HG02840 (cell line): ENCODE measurements at regions not wholly inside any gene's neighbourhood (a gene's known extent, or its start where the extent isn't known, plus 50 kb on each side); places are given as distances from the start of the nearest gene placed in this dataset.
"Not testable (repeated sequence)": the region's sequence is repeated elsewhere in the genome, so short reads cannot be mapped to it uniquely, and the experiment has no call there.

Experiments
- ATAC-seq: cut with Tn5 transposase; IDR thresholded peaks from one replicate; pipeline ENCODE4 v1.9.1; 2021; ENCODE audit warnings: mild to moderate bottlenecking, moderate library complexity, moderate number of reproducible peaks; ENCODE audit not compliant: unreplicated experiment, low FRiP score

DNA sequence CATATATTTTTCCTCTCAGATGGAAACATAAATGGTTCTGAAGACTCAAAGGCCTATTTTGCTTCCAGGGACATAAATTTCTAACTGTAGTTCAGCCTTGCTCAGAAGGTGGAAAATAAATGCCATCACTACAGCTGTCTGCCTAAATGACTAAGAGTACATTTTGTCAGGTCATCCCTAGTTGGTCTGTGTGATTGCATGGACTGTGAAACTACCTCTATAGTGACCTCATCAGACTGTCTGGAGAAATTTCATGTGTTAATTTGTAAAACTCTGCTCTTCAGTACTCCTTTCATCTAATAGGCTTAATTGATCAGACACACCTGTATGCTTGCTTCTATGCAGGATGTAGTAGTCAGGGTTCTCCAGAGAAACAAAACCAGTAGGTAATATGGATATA is 886.9 kb downstream of the AMY1C start:
- no peak for ATAC-seq

DNA sequence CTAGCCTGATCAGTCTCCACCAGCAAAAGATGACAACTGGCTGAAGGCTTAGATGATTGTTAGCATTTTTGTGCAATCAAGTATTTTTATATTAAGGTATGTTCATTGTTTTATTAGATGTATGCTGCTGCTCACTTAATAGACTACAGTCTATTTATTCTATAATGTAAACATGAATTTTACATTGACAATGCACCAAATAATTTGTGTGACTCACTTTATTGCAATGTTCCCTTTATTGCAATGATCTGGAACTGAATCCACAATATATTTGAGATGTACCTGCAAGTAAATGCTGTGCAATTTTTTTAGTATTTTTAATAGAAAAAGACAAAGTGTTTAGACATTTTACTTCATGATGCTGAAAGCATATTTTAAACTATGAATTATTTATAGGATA is 896.5 kb downstream of the AMY1C start:
- no peak for ATAC-seq

DNA sequence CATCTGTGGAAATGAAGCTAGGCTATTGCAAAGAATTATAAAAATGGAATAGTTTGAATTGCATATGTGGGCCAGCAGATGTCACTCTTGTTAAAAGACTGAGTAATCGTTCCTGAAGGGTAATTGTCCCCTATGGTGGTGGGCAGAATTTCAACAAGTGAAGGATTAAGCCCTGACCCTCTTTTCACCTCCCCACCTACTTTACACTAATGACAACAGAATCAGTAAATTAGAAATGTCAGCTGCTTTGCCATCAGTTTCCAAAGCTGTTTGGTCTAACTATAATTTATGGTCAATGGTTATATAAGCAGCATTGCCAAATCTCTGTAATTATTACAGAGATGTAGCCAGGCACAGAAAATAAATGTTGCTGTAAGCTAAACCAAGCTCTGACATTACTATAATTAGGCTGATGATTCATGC is 898.6 kb downstream of the AMY1C start:
- ATAC-seq: no peak

DNA sequence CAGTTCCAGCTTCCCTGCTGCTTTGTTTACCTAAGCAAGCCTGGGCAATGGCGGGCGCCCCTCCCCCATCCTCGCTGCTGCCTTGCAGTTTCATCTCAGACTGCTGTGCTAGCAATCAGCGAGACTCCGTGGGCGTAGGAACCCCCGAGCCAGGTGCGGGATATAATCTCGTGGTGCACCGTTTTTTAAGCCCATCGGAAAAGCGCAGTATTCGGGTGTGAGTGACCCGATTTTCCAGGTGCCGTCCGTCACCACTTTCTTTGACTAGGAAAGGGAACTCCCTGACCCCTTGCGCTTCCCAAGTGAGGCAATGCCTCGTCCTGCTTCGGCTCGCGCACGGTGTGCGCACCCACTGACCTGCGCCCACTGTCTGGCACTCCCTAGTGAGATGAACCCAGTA is 914.7 kb downstream of the AMY1C start:
- ATAC-seq: not testable (repeated sequence)

DNA sequence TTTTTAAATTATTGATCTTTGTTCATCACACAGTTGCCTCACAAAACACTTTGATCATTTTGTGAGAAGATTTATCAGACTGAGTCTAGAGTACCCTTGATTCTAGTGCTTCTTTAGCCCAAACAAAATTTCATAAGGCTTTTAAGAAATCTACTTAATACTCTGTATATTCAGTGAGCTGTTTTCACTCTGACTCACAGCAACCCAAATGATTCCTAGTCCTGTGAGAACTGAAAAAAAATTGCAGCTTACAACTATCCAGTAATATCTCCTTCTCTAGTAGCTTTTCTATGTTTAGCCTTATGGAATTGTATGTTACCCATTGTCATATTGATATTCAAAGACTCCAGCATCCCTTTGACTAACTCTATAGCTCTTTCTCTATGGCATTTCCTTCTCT is 915.6 kb downstream of the AMY1C start:
- ATAC-seq: no peak

DNA sequence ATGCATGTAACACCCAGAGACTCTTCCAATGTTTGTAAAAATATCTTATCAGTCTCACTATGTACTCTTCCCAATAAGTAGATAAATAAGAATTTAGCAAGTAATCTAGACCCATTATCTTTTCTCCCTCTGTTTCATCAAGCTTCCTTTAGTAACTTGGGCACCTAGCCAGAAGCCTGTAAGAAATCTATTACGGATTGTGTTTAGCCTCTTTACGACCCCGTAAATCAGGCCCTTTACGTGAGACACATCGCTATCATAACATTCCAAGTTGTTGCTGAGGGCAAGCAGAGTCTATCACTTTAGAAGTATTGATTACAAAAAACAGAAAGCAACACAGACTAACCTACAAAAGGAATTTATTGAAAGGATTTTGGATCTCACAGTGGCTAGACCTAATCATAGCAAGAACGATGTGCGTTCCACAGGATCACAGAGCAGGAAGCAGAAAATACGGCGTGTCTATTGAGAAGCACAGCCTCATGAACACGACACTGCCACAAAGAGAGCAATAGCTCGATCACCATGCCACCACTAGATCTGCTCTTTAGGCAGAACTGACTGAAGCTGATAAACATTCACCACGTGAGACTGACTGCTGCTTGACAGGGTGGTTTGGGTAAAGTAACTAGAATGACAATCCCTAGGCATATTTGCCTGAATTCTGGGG is 922.1 kb downstream of the AMY1C start:
- ATAC-seq: no peak

DNA sequence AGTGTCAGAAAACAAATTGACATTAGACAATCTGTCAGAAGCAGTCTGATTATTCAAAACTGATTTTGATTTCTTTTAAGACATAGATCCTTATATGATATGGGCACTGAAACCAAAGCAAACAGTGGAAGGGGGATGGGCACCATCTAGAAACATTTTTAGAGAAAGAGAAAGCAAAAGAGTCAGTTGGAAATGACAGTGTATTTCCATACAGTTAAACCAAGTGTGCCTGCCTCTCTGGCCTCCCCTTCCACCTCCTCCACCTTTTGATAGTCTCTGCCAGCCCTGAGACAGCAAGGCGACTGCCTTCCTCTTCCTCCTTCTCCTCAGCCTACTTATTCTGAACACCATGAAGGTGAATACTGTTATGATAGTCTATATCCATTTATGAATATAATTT is 949.7 kb downstream of the AMY1C start:
- ATAC-seq: no peak

DNA sequence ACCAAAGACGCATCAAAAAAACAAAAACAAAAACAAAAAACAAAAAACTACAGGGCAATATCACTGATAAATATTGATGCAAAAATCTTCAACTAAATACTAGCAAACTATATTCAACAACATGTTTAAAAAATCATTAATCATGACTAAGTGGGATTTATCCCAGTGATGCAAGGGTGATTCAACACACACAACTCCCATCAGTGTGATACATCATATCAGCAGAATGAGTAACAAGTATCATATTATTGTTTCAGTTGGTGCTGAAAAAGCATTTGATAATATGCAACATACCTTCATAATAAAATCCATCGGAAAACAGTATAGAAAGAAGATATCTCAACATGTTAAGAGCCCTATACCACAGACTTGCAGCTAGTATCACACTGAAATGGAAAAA is 953.0 kb downstream of the AMY1C start:
- ATAC-seq: no peak

DNA sequence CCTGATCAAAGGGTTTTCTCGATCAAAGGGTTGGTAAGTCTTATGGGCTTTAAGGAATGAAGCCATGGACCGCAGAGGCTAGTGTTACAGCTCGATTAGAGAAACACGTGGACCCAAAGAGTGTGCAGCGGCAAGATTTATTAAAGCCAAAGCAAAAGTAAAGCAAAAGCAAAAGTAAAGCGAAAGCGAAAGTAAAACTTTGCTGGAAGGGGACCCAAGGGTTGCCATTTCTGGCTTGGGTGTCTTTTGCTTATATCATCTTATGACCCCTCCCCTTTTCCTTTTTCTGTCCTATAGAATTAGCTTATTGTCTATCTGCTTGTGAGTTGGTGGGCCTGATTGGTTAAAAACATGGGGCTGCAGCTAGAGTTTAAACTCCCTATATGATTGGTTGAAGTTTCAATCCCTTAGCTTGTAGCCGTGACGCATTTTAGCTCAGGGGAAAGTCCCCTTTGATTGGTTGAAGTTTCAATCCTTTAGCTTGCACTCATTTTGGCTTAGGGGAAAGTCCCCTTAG is 957.0 kb downstream of the AMY1C start:
- ATAC-seq: peak; percentile 62

DNA sequence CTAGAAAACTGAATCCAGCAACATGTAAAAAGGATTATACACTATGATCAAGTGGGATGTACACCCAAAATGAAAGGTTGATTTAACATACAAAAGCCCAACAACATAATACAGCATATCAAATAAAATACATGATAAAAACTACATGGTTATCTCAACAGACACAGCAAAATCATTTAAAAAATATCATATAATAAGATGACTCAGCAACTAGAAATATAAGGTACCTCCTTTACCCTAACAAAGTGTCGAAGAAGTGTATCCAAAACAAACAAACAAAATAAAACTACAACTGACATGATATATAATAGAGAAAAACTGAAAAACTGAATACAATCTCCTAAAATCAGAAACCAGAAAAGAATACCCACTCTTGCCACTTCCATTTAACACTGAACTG is 969.1 kb downstream of the AMY1C start:
- ATAC-seq: no peak

DNA sequence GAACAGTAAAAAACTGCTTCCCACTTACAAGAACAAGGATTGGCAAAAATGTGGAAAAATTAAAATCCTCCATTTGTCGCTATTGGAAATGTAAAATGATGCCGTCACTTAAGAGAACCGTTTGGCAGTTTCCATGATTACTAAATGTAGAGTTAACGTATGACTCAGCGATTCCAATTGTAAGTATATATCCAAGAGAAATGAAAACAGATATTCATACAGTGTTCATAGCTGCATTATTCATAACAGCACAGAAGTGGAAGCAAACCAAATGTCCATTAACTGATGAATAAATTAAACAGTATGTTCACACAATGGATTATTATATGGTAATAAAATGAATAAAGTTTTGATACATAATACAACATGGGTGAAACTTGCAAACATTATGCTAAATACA is 971.0 kb downstream of the AMY1C start:
- ATAC-seq: no peak

DNA sequence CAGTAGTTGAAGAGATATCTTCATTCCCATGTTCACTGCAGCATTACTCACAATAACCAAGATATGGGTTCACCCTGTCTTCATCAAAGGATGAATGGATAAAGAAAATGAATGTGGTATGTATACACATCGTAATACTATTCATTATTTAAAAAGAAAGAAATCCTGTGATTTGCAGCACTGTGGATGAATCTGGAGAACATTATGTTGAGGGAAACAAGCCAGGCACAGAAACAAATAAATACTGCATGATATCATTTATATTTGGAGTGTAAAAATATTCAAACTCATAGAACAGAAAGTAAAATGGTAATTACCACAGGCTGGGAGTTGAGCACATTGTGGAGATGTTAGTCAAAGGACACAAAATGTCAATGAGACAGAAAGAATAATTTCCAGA is 977.2 kb downstream of the AMY1C start:
- ATAC-seq: no peak

DNA sequence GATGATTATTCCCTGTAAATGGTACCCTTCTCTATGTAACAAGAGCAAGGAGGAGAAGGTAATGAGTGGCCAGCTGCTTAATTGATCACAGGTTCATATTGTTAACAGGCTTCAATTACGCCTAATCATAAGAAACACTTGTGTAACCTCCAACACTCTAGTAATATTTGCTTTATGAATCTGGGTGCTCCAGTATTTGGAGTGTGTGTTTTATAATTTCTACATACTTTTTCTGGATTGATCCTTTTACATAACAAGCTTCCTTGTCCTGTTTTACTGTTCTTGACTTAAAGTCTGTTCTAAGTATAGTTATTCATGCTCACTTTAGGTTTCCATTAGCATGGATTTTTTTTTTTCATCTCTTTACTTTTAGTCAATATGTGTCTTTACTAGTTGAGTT is 984.2 kb downstream of the AMY1C start:
- no peak for ATAC-seq

DNA sequence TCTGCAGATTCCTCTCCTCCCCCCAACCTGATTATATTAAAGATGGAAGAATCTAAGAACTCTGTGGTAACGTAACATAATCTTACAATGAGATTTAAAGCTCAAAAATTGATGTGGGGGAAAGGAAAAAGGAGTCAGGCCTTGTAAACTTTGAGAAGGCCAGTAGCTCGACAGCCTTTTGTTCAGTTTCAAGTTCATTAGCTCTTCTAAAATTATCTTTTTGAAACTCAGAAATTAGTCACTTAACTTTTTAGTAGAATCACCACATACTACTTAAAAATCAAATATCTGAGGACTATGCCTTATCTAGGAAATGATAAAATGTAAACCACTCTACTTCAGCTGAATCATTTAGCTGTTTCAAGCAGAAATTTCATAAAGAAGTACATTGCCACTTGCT is 996.2 kb downstream of the AMY1C start:
- no peak for ATAC-seq

DNA sequence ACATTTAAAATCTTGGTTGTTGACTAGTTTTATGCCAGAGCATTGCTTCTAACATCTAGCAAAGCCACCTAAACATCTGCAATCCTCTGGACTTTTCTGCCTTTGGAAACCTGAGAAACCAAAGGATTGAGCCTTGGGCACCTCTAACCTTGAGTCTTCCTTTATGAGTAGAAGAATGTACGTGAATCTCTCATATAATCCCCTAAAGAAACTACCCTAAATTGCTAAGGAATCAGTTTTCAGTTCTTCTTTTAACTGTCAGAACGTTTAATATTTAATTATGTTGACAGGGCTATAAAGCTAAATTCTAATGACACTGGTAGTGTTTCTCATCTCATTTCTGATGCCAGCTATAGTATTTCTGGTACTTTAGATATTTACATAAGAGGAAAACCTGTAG is 997.3 kb downstream of the AMY1C start:
- peak; percentile 60 for ATAC-seq

DNA sequence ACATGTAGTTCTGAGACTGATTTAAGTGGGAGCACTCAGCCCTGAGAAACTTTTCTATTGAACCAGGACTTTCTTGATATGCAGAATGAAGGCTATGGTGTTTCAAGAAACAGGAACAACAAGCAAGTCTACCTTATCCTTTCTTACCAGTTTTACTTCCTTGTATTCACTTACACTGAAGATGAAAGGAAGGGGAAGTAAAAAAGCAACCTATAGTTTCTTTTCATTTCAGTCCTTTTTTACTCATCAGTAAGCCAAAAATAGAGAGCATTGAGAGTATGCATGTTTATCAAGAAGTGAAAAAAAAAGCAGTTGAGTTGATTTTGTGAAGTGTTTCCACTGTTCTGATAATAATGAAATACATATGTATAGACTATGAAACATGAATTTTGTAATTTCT is 1010.3 kb downstream of the AMY1C start:
- peak; percentile 92 for ATAC-seq

DNA sequence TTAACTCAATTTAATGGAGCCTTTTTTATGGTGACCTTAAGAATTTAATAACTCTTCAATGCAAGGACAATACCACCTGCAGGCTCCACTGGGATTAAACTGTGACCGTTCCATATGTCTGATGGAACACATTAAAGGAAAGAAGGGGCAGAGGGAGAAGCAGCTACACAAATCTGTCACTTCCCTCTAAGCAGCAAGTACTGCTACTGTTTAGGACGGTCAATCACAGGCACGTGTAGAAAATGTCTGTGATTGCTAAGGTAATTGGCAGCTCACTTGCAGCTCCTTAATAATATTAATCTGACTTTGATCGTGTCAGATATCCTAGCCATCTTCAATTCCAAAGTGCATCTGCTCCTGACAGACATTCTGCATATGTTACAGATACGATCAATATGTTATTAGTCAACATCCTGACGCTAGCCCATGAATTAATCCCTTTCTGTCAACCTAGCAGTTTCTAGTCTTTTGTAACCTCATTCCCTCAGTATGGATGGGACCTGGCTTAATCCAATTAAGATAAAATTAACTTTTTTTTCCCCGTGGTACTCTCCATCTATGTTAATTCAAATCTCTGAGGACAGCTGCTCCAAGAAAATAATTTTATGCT is 1012.4 kb downstream of the AMY1C start:
- no peak for ATAC-seq

DNA sequence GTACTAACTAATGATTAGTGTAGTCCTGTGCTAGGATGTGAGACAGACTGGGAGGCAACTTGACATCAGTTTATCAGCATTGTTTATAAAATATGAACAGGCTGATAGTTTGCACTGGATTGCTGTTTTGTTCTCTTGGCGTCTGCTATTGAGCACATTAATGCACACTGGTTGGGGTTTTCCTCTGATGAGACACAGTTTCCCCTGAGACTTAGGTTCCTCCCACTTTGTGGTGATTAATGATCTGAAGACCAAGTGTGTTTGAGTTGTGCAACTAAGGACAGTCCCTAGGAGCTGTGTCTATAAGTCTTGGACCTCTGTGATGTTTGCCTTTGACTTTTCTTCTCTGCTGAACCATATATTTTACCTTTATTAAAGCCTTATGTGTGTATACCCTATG is 1015.4 kb downstream of the AMY1C start:
- peak; percentile 70 for ATAC-seq

DNA sequence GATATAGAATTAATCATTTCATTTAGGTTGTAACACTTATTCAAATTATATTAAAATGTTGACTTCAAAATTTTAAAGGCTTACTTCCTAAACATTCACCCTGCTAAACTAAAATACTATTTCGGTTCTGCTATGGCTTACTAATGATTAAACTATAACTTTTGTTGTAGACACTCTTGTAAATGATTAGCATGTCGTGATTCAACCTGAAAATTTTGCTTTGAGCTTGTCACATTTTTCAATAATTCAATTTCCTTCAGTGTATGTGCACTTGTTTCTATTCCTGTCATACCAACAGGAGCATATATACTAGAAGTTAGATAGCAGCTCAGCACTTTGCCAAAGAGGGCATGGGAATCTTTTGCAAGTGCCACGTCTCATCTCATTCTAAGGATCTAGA is 1018.8 kb downstream of the AMY1C start:
- ATAC-seq: peak; percentile 79

DNA sequence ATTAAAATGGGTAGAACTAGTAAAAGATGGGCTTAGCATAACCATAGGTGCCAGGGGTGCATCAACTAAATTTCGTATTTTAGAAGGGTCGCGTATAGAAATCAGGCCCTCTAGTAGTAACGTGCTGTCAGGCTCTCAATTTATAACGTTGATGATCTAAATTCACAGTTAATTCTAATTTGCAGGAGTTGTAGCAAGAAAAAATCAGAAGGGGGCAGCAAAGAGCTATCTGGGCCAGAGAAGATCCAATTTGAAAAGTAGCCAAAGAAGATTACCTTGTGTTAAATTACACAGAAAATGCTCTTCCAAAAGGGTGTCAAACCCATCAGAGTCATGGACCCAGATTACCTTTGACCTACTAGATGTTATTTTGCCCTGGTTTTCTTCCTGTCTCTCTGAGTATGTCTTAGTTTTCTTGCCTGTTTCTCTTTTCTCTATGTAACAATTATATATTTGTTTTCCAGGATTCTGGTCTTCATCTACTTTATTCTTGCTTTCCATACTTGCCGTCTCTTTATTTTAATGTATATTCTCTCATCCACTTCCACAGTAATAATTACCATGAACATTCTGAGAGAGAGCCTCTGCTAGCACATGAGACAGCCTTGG is 1030.9 kb downstream of the AMY1C start:
- no peak for ATAC-seq

DNA sequence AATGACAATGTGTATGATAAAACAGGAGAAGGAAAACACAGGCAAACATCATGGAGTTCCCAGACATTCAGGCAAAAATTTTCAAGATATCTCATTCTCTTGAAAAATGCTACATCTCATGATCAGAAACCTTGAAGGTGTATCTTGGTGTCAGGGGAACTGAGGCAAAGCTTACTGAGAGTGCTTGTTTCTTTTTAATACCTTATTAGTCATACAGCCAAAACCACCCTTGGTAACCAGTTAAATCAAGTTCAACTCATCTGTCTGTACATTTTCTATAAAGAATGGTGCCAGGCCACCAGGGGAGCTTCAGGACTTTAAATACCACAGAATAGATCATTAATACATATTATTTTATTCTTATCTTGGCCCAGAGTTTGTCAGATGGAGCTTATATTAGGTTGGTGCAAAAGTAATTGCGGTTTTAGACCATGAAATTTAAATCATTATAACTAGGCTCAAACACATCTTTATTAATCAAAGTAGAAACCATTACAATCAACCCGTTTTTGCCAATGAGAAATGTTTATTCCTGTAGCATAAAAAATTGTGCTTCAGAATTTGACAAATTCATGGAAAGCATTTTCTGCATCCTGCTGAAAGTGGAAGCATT is 1036.0 kb downstream of the AMY1C start:
- ATAC-seq: no peak
